Ovary (tissue), 3 donors: ENCODE measurements at regions not wholly inside any gene's neighbourhood (a gene's known extent, or its start where the extent isn't known, plus 50 kb on each side); places are given as distances from the start of the nearest gene placed in this dataset.

Experiments
- EP300 ChIP-seq: sonication (generic); formaldehyde crosslinking; IDR thresholded peaks from one replicate; pipeline ENCODE4 v1.6.1; 2017; ENCODE audit warnings: antibody characterized with exemption
- TF ChIP-seq, protein P1 (sequence below), 3 donors: fragments of 450-650 bp in 2 of 3; fragments of 200-600 bp in 1 of 3; IDR thresholded peaks; one replicate each; pipeline versions ENCODE4 v1.5.1 to v1.8.0; 2016 to 2022; ENCODE audit warnings: antibody characterized with exemption in 3 of 3, mild to moderate bottlenecking in 1 of 3
- donor health status: DM: no; HTN: no; CAD: no.

DNA sequence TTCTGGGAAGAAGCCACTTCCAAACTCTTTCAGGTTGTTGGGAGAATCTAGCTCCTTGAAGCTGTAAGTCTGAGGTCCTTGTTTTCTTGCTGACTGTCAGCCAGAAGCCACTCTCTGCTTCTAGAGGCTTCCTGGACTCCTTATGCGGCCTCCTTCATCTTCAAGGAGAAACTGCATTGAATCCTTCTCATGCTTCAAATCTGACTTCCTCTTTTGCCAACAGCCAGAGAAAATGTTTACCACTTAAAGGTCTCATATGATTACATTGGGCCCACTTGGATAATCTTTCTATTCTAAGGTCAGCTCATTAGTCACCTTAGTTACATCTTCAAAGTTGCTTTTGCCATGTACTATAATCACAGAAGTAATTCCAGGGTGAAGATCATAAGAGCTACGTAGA lies 327.0 kb downstream of the HNRNPD start:
- TF ChIP-seq, protein P1, sequence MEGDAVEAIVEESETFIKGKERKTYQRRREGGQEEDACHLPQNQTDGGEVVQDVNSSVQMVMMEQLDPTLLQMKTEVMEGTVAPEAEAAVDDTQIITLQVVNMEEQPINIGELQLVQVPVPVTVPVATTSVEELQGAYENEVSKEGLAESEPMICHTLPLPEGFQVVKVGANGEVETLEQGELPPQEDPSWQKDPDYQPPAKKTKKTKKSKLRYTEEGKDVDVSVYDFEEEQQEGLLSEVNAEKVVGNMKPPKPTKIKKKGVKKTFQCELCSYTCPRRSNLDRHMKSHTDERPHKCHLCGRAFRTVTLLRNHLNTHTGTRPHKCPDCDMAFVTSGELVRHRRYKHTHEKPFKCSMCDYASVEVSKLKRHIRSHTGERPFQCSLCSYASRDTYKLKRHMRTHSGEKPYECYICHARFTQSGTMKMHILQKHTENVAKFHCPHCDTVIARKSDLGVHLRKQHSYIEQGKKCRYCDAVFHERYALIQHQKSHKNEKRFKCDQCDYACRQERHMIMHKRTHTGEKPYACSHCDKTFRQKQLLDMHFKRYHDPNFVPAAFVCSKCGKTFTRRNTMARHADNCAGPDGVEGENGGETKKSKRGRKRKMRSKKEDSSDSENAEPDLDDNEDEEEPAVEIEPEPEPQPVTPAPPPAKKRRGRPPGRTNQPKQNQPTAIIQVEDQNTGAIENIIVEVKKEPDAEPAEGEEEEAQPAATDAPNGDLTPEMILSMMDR (IDR thresholded peaks at IDR 0.05): no peak
- no peak for TF ChIP-seq EP300
